Left lung (tissue), 4 donors: ENCODE measurements at regions not wholly inside any gene's neighbourhood (a gene's known extent, or its start where the extent isn't known, plus 50 kb on each side); places are given as distances from the start of the nearest gene placed in this dataset.
A peak's percentile ranks its signal among the peaks of the same experiment; 100 is the strongest.
"Not testable (repeated sequence)": the region's sequence is repeated elsewhere in the genome, so short reads cannot be mapped to it uniquely, and the experiment has no call there.

ENCODE experiments used
- ATAC-seq: fragments of 200-7000 bp; cut with Tn5 transposase; one replicate; pipeline ENCODE4 v1.9.1; 2020; ENCODE audit warnings: moderate library complexity
- DNase-seq, 4 donors: peaks; one replicate each; pipeline ENCODE4 v3.0.0-alpha.2; 2013 to 2020
- H3K27ac ChIP-seq, 2 donors: fragments of 200-600 bp; sonication (generic) in 1 of 2; one replicate each; pipeline versions ENCODE4 v1.5.0 to v1.8.0; 2020 to 2021
- H3K27me3 ChIP-seq, 2 donors: fragments of 200-600 bp; sonication (generic) in 1 of 2; one replicate each; pipeline versions ENCODE4 v1.5.0 to v1.8.0; 2020 to 2021
- H3K36me3 ChIP-seq, 2 donors: fragments of 200-600 bp; sonication (generic) in 1 of 2; one replicate each; pipeline versions ENCODE4 v1.5.0 to v1.8.0; 2020 to 2021
- H3K4me1 ChIP-seq, 2 donors: fragments of 200-600 bp; one replicate each; pipeline ENCODE4 v1.8.0; 2021
- H3K4me3 ChIP-seq, 2 donors: fragments of 200-600 bp; sonication (generic) in 1 of 2; one replicate each; pipeline versions ENCODE4 v1.5.0 to v1.8.0; 2020 to 2021; ENCODE audit warnings: mild to moderate bottlenecking in 1 of 2
- H3K9me3 ChIP-seq, 2 donors: fragments of 200-600 bp; sonication (generic) in 1 of 2; one replicate each; pipeline versions ENCODE4 v1.5.0 to v1.8.0; 2020 to 2021
- CTCF ChIP-seq, 2 donors: fragments of 200-600 bp; sonication (generic) in 1 of 2; IDR thresholded peaks; one replicate each; pipeline versions ENCODE4 v1.5.0 to v1.8.0; 2021; ENCODE audit warnings: antibody characterized with exemption in 2 of 2
- intact Hi-C, 2 donors: fragments of 100-400 bp; cut with DNase I; formaldehyde crosslinking; loops; one replicate each; pipeline versions ENCODE4 v1.11.2 to v1.14.2; 2022
- donor health status: DM: no; HTN: yes; CAD: no.
- donor health status: DM: no; HTN: no; CAD: no.

- DNase-seq (no peak), ATAC-seq (no peak)
- Histone ChIP-seq H3K27ac (no peak overlapping the region), H3K4me3 (no peak overlapping the region), H3K27me3 (no peaks in the 10 kb centered on the region), H3K9me3 (no peaks in the 10 kb centered on the region), H3K4me1 (no peaks in the 10 kb centered on the region), H3K36me3 (no peaks in the 10 kb centered on the region)
- intact Hi-C loops, result no loop called here
- no peak for TF ChIP-seq CTCF (IDR thresholded peaks at IDR 0.05)
Observed at GRCh38 chr2:13508671-13509070, 791.9 kb downstream of the TRIB2 start.

- intact Hi-C loops, result no loop called here
- TF ChIP-seq CTCF (IDR thresholded peaks at IDR 0.05), result no peak
- no peaks in the 10 kb centered on the region for H3K27me3 ChIP-seq
- H3K36me3 ChIP-seq, result no peaks in the 10 kb centered on the region
- no peak overlapping the region for H3K4me3 ChIP-seq
- no peak overlapping the region for H3K27ac ChIP-seq
- H3K4me1 ChIP-seq, result no peaks in the 10 kb centered on the region
- ATAC-seq (no peak), DNase-seq (no peak)
- no peaks in the 10 kb centered on the region for H3K9me3 ChIP-seq
Observed at GRCh38 chr2:13515254-13515653, 798.5 kb downstream of the TRIB2 start.

GRCh38 chr2:13522096-13522495 lies 805.4 kb downstream of the TRIB2 start:
- no peak for TF ChIP-seq CTCF (IDR thresholded peaks at IDR 0.05)
- no peak overlapping the region for H3K27ac ChIP-seq
- no peak for ATAC-seq

GRCh38 chr2:13522917-13523821 lies 806.4 kb downstream of the TRIB2 start:
- no peak overlapping the region for H3K27ac ChIP-seq
- intact Hi-C loops, result no loop called here
- H3K27me3 ChIP-seq, result no peaks in the 10 kb centered on the region
- no peak overlapping the region for H3K4me3 ChIP-seq
- H3K36me3 ChIP-seq, result no peaks in the 10 kb centered on the region
- H3K4me1 ChIP-seq, result no peaks in the 10 kb centered on the region
- no peak for TF ChIP-seq CTCF (IDR thresholded peaks at IDR 0.05)
- H3K9me3 ChIP-seq, result no peaks in the 10 kb centered on the region
- ATAC-seq (peak; percentile 36), DNase-seq (no peak)

More at GRCh38 chr2:13522096-13522495, 805.4 kb downstream of the TRIB2 start:
- no peak for DNase-seq
- H3K4me3 ChIP-seq, result no peak overlapping the region
- no peaks in the 10 kb centered on the region for H3K27me3 ChIP-seq
- H3K4me1 ChIP-seq, result no peaks in the 10 kb centered on the region
- H3K9me3 ChIP-seq, result no peaks in the 10 kb centered on the region
- no peaks in the 10 kb centered on the region for H3K36me3 ChIP-seq
- intact Hi-C loops, result no loop called here

- H3K36me3 ChIP-seq, result no peaks in the 10 kb centered on the region
- H3K27ac ChIP-seq, result no peak overlapping the region
- no peaks in the 10 kb centered on the region for H3K27me3 ChIP-seq
- no peak for TF ChIP-seq CTCF (IDR thresholded peaks at IDR 0.05)
- no peak for ATAC-seq
- H3K9me3 ChIP-seq, result no peaks in the 10 kb centered on the region
- no peaks in the 10 kb centered on the region for H3K4me1 ChIP-seq
- intact Hi-C loops, result no loop called here
- DNase-seq, result no peak
- no peak overlapping the region for H3K4me3 ChIP-seq
Observed at GRCh38 chr2:13524492-13524891, 807.8 kb downstream of the TRIB2 start.

- H3K36me3 ChIP-seq, H3K4me3 ChIP-seq, H3K9me3 ChIP-seq, H3K27me3 ChIP-seq, ATAC-seq, DNase-seq, H3K4me1 ChIP-seq, intact Hi-C loops, H3K27ac ChIP-seq: not testable (repeated sequence)
Observed at GRCh38 chr2:13531735-13532410, 815.1 kb downstream of the TRIB2 start.

- H3K27ac ChIP-seq, H3K27me3 ChIP-seq, H3K36me3 ChIP-seq, DNase-seq, H3K4me3 ChIP-seq, H3K4me1 ChIP-seq, ATAC-seq, intact Hi-C loops, H3K9me3 ChIP-seq: not testable (repeated sequence)
Observed at GRCh38 chr2:13532781-13533523, 816.2 kb downstream of the TRIB2 start.
